ENCODE measurements at regions not wholly inside any gene's neighbourhood (a gene's known extent, or its start where the extent isn't known, plus 50 kb on each side); places are given as distances from the start of the nearest gene placed in this dataset.
A peak's percentile ranks its signal among the peaks of the same experiment; 100 is the strongest.

GRCh38 chr21:36640721-36641244 is 58.1 kb upstream of the SIM2 start:
- Histone ChIP-seq H3F3A (ENCODE audit: low read length, unreplicated experiment) (no peaks in the 10 kb centered on the region), H3K4me3 (ENCODE audit: low read length) (0 out of 2 replicates have a peak overlapping the region, but pooled peaks have one; percentile 20), H3K9me2 (replicated peaks; ENCODE audit: low read length) (no peaks in the 10 kb centered on the region), H3K79me2 (ENCODE audit: low read length) (no peaks in the 10 kb centered on the region), H3K9ac (ENCODE audit: low read length) (no peak overlapping the region), H4K20me1 (ENCODE audit: low read length) (no peaks in the 10 kb centered on the region), H3K4me2 (ENCODE audit: low read length) (peak overlapping the region; percentile 55), H3K9me3 (ENCODE audit: low read length) (no peaks in the 10 kb centered on the region), H3K27me3 (ENCODE audit: low read length) (no peaks in the 10 kb centered on the region), H3K4me1 (ENCODE audit: insufficient read depth, low read length) (peaks cover 25% of the 10 kb centered on the region), H3K36me3 (ENCODE audit: low read depth, low read length) (no peaks in the 10 kb centered on the region), H2AFZ (ENCODE audit: low read length) (peak overlapping the region; percentile 14), H3K27ac (ENCODE audit: low read length) (peak overlapping the region; percentile 28; the same call in 1 of the 2 replicates)
- ChIA-PET CTCF (no interaction called here), POLR2A (ENCODE audit: unreplicated experiment) (no interaction called here)
- no TSS peak for BruUV-seq (replicated peaks)
- TF ChIP-seq CTCF (conservative IDR thresholded peaks at IDR 0.05; ENCODE audit: low read depth, low read length): peak; percentile 40
- no peak for TF ChIP-seq EZH2phosphoT487 (IDR thresholded peaks at IDR 0.05; ENCODE audit: borderline replicate concordance, low read length)
- no peak for TF ChIP-seq EZH2 (IDR thresholded peaks at IDR 0.05; ENCODE audit: low read length, unreplicated experiment)
- ATAC-seq: peak; percentile 5; the same call in 1 of the 2 replicates
- no peak for DNase-seq
- intact Hi-C loops (cut with micrococcal nuclease): no loop called here

GRCh38 chr21:36641346-36641745 is 57.6 kb upstream of the SIM2 start:
- CTCF ChIA-PET: no interaction called here
- Histone ChIP-seq H2AFZ (ENCODE audit: low read length) (no peak overlapping the region), H3K79me2 (ENCODE audit: low read length) (no peaks in the 10 kb centered on the region), H3K27me3 (ENCODE audit: low read length) (no peaks in the 10 kb centered on the region), H3K27ac (ENCODE audit: low read length) (no peak overlapping the region), H4K20me1 (ENCODE audit: low read length) (no peaks in the 10 kb centered on the region), H3F3A (ENCODE audit: low read length, unreplicated experiment) (no peaks in the 10 kb centered on the region), H3K9me2 (replicated peaks; ENCODE audit: low read length) (no peaks in the 10 kb centered on the region), H3K36me3 (ENCODE audit: low read depth, low read length) (no peaks in the 10 kb centered on the region), H3K4me1 (ENCODE audit: insufficient read depth, low read length) (peaks cover 21% of the 10 kb centered on the region), H3K9ac (ENCODE audit: low read length) (no peak overlapping the region), H3K9me3 (ENCODE audit: low read length) (no peaks in the 10 kb centered on the region), H3K4me2 (ENCODE audit: low read length) (no peak overlapping the region), H3K4me3 (ENCODE audit: low read length) (no peak overlapping the region)
- BruUV-seq (replicated peaks): no TSS peak
- TF ChIP-seq CTCF (conservative IDR thresholded peaks at IDR 0.05; ENCODE audit: low read depth, low read length) (no peak), EZH2 (IDR thresholded peaks at IDR 0.05; ENCODE audit: low read length, unreplicated experiment) (no peak)
- intact Hi-C loops (cut with micrococcal nuclease): no loop called here
- DNase-seq (no peak), ATAC-seq (no peak)
- POLR2A ChIA-PET (ENCODE audit: unreplicated experiment): no interaction called here

- Histone ChIP-seq H3K4me3 (ENCODE audit: low read length) (no peak overlapping the region), H3F3A (ENCODE audit: low read length, unreplicated experiment) (no peaks in the 10 kb centered on the region), H3K9me2 (replicated peaks; ENCODE audit: low read length) (no peaks in the 10 kb centered on the region), H3K36me3 (ENCODE audit: low read depth, low read length) (no peaks in the 10 kb centered on the region), H3K27ac (ENCODE audit: low read length) (no peak overlapping the region), H3K4me1 (ENCODE audit: insufficient read depth, low read length) (peaks cover 21% of the 10 kb centered on the region), H2AFZ (ENCODE audit: low read length) (no peak overlapping the region), H3K9ac (ENCODE audit: low read length) (no peak overlapping the region), H3K27me3 (ENCODE audit: low read length) (no peaks in the 10 kb centered on the region), H4K20me1 (ENCODE audit: low read length) (no peaks in the 10 kb centered on the region), H3K79me2 (ENCODE audit: low read length) (no peaks in the 10 kb centered on the region), H3K9me3 (ENCODE audit: low read length) (no peaks in the 10 kb centered on the region), H3K4me2 (ENCODE audit: low read length) (no peak overlapping the region)
- CTCF ChIA-PET: no interaction called here
- BruUV-seq (replicated peaks): no TSS peak
- TF ChIP-seq CTCF (conservative IDR thresholded peaks at IDR 0.05; ENCODE audit: low read depth, low read length): no peak
- TF ChIP-seq EZH2phosphoT487 (IDR thresholded peaks at IDR 0.05; ENCODE audit: borderline replicate concordance, low read length): no peak
- POLR2A ChIA-PET (ENCODE audit: unreplicated experiment): no interaction called here
- no peak for ATAC-seq
- DNase-seq: no peak
- intact Hi-C loops (cut with micrococcal nuclease): no loop called here
Observed at GRCh38 chr21:36641886-36642285, 57.0 kb upstream of the SIM2 start.
